ENCODE measurements at regions not wholly inside any gene's neighbourhood (a gene's known extent, or its start where the extent isn't known, plus 50 kb on each side); places are given as distances from the start of the nearest gene placed in this dataset.

DNA sequence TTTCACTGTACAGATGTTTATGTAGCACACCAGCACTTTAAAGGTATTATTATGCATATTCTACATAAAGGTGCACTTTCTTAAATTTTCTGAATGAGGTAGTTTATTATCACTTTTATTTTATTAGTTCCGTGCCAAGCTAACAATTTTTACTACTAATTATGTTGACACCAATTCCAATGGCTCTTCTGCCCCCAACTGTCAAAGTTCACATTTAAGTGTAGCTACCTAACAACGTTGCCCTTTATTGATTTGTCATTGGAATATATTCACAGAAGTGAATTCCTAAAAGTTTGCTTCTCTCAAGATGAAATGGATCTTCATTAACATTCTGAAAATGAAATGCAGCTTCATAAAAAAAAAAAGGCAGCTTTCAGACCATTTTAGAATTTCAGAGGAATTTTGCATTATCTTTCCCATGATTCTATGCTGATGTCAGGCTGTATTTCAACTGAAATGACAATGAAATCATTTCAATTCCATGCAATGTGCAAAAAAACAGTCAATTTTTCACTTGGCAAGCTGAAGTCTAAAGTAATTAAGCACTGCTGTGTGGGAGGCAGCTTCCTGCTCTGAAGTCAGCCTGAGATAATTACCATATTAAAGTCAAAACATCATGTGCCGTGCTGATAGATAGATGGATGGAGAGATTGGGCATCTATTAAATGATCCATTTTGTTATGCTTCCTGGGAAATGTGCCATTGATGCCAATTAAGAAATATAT is 229.2 kb downstream of the TTLL7 start:
- DNase-seq: no peak

DNA sequence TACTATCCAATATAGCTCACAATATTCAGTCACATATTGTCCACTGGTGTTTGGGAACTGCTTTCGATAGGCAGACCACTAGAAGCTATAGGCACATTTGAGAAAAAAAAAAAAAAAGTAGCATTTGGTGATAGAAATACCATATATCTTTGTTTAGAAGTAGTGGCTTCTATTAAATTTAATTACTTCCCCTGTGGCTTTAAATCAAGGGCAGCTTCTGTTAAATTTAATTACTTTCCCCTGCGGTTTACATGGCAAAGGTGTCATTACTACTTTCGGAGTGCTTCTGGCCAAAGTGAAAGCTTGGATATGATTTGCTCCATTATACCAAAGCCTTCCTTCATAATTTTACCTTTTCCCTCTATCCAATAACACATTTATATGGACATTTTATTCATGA is 229.9 kb downstream of the TTLL7 start:
- DNase-seq: no peak

DNA sequence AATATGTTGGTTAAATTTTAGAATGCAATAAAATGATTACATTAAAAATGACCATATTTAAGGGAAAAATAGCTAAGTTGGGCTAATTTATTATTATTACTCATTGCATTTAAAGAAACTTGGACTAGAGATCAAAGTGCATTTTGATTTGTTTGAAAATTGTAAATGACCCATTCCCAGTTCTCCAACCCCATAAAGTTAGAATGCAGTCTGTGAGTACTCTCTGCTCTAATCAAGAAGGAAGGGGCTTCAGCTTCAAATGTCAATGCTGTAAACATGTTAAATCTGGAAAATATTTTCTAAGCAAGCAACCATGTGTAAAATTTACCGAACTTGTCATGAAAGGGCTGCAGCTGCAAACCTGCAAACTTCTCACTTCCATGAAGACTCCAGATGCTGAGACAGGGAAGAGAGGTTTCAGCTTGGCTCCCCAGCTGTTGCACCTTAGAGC is 232.7 kb downstream of the TTLL7 start:
- DNase-seq: no peak

DNA sequence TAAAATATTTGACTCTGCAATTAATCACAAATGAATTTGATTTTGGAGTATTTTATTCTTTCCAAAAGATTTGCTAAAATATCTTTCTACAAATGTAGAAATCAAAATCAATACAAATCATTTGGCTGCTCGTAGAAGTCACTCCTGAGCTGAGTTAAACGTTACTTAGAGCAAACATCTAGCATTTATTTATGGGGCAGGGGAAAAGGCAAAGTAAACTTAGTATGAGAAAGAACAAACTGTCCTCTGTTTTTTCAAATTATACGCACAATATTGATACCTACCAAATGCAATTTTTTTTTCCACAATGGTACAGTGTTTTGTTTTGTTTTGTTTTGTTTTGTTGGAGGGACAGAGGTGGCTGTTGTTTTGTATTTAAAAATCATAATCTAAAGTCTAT is 233.8 kb downstream of the TTLL7 start:
- DNase-seq: no peak

DNA sequence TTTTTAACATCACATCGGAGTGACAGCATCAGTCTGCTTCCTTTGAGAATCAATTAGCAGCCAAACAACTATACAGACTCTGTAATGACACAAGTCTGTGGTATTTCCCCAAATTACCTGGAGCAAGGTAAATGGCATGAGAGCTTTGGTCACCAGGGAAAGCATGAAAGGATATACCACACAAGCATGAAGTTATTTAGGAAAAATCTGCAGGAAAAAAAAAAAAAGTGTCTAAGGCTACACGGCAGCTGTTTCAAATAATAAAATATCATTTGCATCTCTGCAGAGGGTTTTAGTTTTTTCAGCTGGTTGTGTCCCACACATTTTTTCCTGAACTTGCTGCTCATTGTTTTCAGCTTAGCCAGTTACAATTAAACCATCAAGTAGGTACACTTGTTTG is 234.7 kb downstream of the TTLL7 start:
- no peak for DNase-seq

DNA sequence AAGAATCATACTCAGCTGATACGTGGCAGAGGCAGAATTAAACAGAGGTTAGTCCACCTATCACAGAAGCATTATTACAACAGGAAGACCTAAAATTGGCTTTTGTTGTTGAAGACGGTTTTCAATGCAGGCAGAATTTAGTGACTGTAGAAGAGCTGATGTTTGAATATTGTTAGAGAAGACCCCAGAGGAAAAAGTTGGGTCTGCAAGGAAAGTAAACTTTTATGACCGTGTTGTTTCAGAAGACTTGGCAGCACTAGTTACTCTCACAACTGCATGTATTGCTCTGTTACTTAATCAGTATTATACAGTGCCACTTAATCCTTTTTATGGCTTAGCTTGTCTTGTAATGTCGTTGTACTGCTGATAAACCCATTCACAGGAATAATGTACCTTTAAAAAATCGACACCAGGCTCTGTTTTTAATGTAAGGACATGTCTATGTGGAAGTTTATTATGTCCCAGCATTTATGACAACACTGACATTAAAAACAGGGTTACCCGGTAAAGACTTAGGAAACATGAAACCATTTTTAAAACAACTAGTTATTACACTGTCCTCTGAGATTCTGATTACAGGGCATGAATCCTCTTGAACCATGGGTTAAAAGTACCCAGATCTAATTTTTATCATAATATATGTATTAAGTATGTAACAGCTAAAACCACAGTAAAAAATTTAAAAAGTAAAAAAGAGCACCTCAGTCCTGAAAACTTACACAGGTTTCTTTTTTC is 235.4 kb downstream of the TTLL7 start:
- no peak for DNase-seq

DNA sequence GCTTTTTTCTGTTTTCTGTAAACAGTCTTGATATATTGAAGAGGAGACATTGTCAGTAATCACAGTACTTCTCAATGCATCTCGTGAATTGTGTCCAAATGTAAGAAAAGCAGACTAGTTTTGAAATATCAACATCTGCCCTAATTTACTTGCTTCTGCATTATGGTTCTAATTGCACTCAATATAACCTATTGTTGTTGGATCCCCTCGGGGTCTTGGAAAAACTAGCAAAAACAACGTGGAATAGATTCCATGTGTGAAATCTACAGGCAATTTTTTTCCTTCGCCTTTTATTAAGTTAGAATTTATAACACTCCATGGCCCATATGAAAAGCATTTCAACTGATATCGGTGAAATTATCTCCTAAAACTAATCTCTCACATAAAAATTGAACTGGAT is 236.5 kb downstream of the TTLL7 start:
- DNase-seq: no peak

DNA sequence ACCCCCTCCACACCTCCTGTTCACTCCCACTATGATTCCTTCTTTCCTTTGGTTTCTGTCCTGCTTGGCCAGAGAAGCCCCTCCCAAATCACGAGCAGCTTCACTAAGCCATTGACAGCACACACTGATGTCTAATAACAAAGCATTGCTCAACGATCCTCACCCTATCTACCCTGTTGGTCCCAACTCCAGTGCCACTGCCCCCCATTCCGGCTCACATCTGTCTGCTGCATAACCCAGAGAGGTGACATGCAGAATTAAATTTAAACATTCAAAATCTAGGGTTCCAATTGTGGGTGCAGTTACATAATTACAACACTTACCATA is 236.9 kb downstream of the TTLL7 start:
- DNase-seq: peak; percentile 33

DNA sequence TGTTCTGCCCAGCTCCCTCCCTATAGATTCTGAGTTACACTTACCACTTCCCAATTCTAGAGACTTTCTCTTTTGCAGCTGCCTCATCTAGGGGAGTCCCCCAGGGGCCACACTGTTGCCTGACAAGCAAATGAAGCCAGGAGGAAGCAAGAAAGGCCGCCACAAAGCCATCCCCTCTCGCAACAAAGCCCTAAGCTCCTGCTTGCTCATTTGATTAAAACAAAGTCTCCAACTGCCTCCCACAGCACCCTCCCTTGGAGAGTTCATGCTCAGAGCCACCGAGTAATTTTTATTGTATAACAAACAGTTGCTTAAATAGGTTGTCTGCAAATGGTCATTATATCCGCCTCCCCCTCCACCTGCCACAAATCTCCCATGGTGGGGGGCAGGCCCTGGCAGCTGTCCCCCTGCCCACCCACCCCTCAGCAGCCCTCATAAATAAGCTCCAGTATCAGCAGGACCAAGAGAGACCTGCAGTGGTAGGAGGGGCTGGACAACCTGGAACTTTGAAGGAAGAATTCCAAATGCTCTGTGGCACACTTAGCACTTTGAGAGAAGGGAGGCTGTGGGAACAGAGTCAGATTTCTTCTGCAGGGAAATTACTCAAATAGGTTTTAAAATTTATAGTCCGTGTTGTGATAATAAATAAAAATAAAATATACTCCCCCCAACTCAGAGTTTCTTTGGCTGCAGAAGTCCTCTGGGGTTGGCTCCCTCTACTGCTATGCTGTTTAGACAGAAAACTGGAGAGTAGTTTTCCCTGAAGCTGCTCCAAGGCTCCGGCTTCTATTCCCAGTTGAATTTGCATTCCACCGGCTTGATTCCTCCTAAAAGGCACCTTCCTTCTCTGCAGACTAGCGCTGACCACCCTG is 237.5 kb downstream of the TTLL7 start:
- peak; percentile 43 for DNase-seq

DNA sequence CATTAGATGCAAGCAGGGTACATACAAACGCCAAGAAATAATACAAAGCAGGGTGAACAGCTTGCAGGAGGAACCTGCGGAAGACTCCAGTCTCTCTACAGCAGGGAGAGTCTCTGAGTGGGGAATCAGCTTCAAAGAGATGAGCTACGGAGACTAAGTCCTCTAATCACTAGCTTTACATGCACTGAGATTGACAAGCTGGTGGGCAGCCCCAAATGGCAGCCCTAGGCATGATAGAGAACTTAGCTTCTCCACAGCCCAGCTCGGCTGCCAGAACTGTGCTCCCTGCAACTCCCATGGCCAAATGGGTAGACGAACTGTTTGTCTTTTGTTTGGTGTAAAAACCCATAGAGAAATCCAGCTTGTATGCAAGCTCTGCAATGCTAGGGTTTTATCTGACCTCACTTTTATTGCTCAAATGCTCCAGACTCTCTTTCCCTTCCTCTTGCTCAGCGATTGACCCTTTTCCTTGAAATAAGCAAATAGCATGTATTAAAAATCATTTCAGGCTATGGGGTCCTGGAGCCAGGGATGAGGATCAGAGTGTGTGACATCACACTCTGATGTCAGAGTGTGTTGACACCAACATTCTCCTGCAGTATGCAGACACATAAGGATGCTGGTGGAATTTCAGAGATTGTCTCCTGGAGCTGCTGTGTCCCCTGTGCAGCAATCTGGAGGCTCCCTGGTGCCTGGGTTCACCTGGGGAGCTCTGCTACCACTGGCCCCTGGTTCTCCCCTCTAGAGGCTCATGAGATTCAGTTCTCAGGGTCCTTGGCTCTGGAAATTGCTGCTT is 238.5 kb downstream of the TTLL7 start:
- peak; percentile 34 for DNase-seq

DNA sequence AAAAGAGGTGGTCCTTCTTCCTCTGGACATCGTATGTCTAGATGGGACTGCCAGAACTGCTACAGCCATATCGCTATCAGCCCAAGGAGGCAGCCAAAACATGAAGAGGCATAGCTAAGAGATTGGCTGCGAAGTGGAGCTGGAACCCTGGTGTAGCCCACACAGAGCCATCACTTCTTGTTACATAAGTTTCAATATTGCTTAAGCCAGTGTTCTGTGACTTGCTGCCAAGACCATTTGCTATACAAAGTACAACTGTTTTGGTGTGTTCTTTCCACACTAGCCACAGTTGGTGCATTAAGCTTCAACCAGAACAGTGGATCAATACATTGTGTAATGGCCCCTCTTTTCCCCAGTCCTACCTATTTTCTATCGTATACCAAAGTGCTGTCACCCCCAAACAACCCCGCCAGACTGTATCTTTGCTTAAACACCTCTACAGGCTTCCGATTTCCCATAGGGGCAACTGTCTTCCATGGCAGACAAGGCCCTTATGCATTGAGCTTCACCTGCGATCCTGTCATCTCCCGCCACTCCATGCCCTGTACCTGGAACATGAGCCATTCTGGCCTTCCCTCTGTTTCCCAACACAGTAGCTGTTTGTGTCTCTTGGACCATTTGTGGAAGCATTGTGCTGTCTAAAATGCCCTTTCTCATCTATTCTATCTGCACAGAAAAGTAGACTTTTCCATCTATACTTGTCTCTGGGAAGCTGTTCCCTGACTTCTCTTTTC is 241.8 kb downstream of the TTLL7 start:
- DNase-seq: no peak

DNA sequence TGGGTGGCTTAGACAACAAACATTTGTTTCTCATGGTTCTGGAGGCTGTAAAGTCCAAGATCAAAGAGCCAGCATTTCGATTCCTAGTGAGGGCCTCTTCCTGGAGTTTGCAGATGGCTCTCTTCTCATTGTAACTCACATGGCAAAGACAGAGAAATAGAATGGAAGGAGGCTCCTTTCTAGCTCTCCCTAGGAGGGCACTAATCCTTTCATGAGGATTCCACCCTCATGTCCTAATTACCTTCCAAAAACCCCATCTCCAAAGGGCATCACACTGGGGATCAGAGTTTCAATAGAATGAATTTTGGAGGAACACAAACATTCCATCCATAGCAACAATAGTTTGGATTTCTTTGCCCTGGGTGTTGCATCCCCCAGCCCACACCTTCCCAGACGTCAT is 247.3 kb downstream of the TTLL7 start:
- DNase-seq: no peak

DNA sequence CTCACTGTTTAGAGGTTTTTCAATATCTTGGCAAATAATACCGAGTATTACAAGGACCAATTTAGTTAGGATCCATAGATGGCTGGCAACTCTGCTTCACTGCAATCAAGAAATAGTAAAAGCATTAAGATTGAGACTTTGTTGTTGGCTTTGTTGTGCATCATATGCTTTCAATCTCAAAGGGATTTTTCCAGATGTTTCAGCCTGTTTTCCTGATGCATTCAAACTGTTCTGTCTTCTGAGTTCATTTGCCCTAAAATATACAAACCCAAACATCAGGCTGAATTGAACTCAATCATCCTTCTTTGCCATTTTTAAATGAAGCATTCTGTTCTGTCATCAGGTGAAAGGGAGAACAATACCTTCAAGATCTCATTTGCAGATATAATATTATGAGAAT is 248.7 kb downstream of the TTLL7 start:
- no peak for DNase-seq

DNA sequence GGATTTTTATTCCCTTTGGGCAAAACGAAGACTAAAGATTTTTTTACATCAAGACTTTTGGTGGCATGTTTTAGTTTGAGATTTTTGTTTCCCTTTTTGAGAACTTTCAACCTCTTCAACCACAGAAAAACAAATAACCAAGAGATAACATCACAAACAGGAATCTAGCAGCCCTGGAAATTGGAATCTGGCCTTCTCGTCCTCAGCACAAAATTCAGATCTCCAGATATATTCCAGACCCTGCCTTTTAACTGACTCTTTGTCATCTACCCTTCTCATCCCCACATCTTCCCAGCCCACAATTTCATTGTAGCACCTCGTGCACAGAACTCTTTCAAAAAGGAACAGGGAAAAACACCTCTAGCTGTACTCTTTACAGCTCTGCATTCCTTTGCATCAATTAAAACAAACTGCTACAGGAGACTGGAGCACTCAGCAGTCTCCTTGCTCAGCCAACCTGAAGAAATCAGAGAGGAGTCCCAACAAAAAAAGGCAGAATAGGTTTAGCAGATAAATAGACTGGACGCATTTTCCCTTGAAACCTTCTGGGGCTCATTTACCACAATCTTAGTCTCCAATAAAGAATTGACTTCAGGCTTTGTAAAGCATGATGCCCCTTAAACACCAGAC is 251.0 kb downstream of the TTLL7 start:
- DNase-seq: peak; percentile 38

DNA sequence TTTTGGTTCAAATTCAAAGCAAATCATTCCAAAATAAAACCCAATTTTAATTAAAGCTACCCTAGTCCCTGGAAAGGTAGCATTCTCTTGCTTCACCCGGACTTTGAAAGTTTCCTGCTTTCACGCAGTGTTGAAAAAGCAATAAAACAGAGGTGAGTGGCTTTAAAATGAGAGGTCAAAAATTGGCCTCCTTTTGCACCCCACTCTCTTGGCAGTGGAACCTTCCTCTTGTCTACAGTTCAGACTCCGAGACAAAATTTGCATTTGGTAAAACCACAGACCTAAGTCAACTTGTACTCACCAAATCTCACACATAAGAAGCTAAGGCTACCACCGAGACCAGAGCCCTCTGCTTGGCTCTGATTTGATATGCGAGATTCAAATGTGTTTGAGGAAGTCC is 252.7 kb downstream of the TTLL7 start:
- no peak for DNase-seq

DNA sequence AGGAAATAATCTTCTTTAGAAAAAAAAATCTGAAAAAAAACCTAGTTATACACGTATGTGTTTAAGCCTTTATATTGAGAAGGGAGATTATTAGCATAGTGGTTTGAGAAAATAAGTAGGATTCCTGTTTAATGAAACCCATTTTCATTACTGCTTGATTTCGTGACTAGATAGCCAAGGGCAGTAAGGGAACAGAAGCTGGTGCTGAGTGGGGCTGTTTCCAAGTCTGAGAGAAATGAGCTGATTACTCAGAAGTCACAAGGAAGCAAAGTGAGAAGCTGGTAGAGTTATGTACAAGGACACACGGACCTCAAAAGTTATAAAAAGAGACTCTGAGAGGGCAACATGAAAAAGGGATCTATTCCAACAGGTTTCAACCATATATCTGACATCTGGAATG is 256.5 kb downstream of the TTLL7 start:
- DNase-seq: no peak

DNA sequence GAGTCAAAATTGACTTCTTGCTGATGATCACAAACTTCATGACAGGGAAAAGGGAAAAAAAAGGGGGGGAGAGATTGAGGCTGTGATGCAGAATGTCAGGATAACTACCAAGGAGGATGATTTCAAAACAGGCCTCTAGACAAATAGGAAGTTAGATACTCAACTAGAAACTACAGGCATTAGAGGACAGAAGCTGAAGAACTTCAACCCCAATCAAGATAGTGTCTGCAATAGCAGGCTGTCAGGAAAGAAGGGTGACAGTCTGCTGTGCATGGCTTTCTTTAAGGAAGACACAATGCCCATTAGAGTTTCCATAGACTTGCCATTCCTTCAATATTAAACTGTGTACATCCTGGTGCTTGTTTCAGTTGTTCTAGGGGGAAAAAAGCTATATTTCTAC is 257.2 kb downstream of the TTLL7 start:
- DNase-seq: no peak

DNA sequence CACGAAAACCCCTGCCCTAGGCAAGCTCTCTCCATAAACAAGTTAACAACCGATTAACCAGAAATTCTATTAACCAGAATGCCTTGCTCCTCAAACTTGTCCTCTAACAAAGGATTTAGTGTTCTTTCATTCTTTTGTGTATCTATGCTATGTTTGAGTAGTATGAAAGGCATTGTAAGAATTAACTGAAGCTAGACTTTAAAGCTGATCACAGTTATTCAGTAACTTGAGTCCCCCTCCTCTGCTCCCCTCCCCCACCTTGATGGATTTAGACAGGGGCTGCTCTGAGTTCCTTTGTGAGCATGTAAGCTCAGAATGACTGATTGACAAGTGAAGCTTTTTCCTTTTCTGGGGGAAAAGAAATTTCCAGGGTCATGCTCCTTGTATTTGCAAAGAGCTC is 257.6 kb downstream of the TTLL7 start:
- DNase-seq: peak; percentile 41

DNA sequence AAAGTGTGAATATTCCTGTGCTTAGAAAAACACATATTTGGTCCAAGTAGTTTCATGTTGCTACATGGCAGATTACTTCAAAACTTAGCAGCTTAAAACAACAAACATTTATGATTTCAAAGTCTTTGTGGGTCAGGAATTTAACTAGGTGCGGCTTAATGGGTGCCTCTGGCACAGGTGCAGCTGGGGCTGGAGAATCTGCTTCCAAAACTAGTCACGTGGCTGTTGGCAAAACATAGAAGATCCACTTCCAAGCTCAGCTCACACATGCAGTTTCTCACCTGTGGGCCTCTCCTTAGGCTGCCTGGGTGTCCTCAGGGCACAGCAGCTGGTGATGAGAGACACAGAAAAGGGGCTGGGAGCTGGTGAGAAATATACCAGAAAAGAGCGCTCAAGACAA is 263.4 kb downstream of the TTLL7 start:
- no peak for DNase-seq

DNA sequence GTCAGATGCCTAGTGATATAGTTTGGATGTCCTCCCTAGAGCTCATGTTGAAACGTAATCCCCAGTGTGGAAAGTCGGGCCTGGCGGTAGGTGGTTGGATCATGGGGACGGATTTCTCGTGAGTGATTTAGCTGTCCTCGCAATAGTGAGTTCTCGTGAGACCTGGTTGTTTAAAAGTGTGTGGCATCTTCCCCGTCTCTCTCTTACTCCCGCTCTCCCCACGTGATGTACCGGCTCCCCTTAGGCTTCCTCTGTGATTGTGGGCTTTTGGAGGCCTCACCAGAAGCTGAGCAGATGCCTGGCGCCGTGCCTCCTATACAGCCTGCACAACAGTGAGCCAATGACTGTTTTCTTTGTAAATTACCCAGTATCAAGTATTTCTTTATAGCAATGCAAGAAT is 264.5 kb downstream of the TTLL7 start:
- no peak for DNase-seq

DNA sequence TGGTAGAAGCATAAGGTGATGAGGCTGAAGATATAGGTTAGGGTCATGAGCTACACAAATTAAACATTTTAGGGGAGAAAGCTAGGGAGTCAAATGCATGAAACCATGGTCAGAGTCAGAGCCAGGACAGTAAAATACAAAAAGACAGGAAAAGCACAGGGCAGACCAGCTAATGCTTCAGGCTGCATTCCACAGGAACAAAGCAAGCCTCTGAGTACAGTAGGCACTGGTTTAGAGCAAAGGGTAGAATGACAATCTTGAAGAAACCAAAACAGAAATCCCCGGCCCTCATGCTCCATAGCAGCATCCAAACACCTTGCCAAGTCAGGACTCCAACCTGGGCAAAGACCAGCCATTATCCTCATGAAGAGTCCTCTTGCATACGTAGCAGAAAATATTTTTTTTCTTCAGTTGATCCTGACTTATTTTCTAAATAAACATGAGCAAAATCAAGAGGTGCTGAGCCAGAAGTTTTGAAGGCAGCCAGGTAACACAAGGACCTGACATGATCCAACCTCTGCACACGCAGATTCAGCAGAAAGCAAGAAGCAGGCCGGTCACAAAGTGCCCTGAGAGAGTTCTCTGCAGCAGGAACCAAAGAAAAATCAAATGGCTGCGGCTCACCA is 273.1 kb downstream of the TTLL7 start:
- no peak for DNase-seq
